CD14-positive monocyte (primary cell): ENCODE measurements at regions not wholly inside any gene's neighbourhood (a gene's known extent, or its start where the extent isn't known, plus 50 kb on each side); places are given as distances from the start of the nearest gene placed in this dataset.

Experiments
- DNase-seq, 3 donors: peaks; one replicate each; pipeline ENCODE4 v3.0.0-alpha.2; 2011 to 2022
- H2AFZ ChIP-seq: 2 replicates; pipeline ENCODE4 v1.6.0; 2012; ENCODE audit warnings: mild to moderate bottlenecking, low read depth, low read length, inconsistent platforms; ENCODE audit not compliant: insufficient read depth, poor library complexity, severe bottlenecking
- H3K27ac ChIP-seq, 2 donors: 1 replicate in 1 of 2; 2 replicates in 1 of 2; pipeline ENCODE4 v1.5.1; 2012 to 2013; ENCODE audit warnings: low read length in 2 of 2, control low read depth in 1 of 2, inconsistent platforms in 1 of 2, low read depth in 1 of 2, mild to moderate bottlenecking in 1 of 2
- H3K27me3 ChIP-seq, 2 donors: one replicate each; pipeline versions ENCODE4 v1.6.0 to v1.6.1; 2011 to 2013; ENCODE audit warnings: low read length in 2 of 2; ENCODE audit not compliant: control insufficient read depth in 2 of 2, insufficient read depth in 2 of 2
- H3K36me3 ChIP-seq, 2 donors: replicated peaks in 1 of 2; 1 replicate in 1 of 2; 2 replicates in 1 of 2; pipeline versions ENCODE4 v1.5.1 to v1.6.1; 2012 to 2013; ENCODE audit warnings: low read length in 2 of 2, control low read depth in 1 of 2, inconsistent platforms in 1 of 2, mild to moderate bottlenecking in 1 of 2; ENCODE audit not compliant: insufficient read depth in 2 of 2, control insufficient read depth in 1 of 2
- H3K4me1 ChIP-seq, 2 donors: 1 replicate in 1 of 2; 2 replicates in 1 of 2; pipeline versions ENCODE4 v1.5.1 to v1.6.1; 2012 to 2013; ENCODE audit warnings: low read length in 2 of 2, control low read depth in 1 of 2, inconsistent platforms in 1 of 2, mild to moderate bottlenecking in 1 of 2, moderate library complexity in 1 of 2; ENCODE audit not compliant: insufficient read depth in 2 of 2, control insufficient read depth in 1 of 2
- H3K4me2 ChIP-seq: replicated peaks from 2 replicates; pipeline ENCODE3; 2012; ENCODE audit warnings: low read length, moderate library complexity, mild to moderate bottlenecking; ENCODE audit not compliant: poor library complexity, severe bottlenecking; ENCODE audit errors: extremely low read depth
- H3K4me3 ChIP-seq, 3 experiments: fragments of 200-600 bp in 1 of 3; sonication (generic) in 1 of 3; replicated peaks in 1 of 3; 1 replicate in 2 of 3; 2 replicates in 1 of 3; pipeline ENCODE4 v1.5.1; 2011 to 2013; ENCODE audit warnings: low read length in 3 of 3, mild to moderate bottlenecking in 3 of 3, control low read depth in 2 of 3, low read depth in 2 of 3, inconsistent platforms in 1 of 3, moderate library complexity in 1 of 3
- H3K79me2 ChIP-seq: 2 replicates; pipeline ENCODE4 v1.6.0; 2012; ENCODE audit warnings: mild to moderate bottlenecking, control low read depth, inconsistent platforms, low read length, moderate library complexity; ENCODE audit not compliant: insufficient read depth
- H3K9ac ChIP-seq: 2 replicates; pipeline ENCODE4 v1.6.0; 2017; ENCODE audit warnings: low read length, mild to moderate bottlenecking; ENCODE audit not compliant: insufficient read depth, poor library complexity, severe bottlenecking
- H3K9me3 ChIP-seq, 2 donors: replicated peaks in 1 of 2; 1 replicate in 1 of 2; 2 replicates in 1 of 2; pipeline versions ENCODE4 v1.5.1 to v1.6.1; 2012 to 2013; ENCODE audit warnings: low read length in 2 of 2, control low read depth in 1 of 2; ENCODE audit not compliant: control insufficient read depth in 1 of 2, insufficient read depth in 1 of 2
- H4K20me1 ChIP-seq: 2 replicates; pipeline ENCODE4 v1.6.0; 2012; ENCODE audit warnings: mild to moderate bottlenecking, low read length, control low read depth, moderate library complexity; ENCODE audit not compliant: insufficient read depth
- H3K27ac Mint-ChIP-seq, 7 donors: one replicate each; pipeline ENCODE4 v1.8.0; 2020; ENCODE audit warnings: mild to moderate bottlenecking in 7 of 7, mixed read lengths in 7 of 7, moderate library complexity in 6 of 7, inconsistent platforms in 2 of 7
- H3K27me3 Mint-ChIP-seq, 3 donors: one replicate each; pipeline ENCODE4 v1.8.0; 2021 to 2022; ENCODE audit warnings: low read depth in 3 of 3, mild to moderate bottlenecking in 3 of 3, mixed read lengths in 3 of 3, moderate library complexity in 3 of 3, inconsistent platforms in 1 of 3
- H3K36me3 Mint-ChIP-seq, 2 donors: one replicate each; pipeline ENCODE4 v1.8.0; 2020; ENCODE audit warnings: mixed read lengths in 2 of 2, inconsistent platforms in 1 of 2, mild to moderate bottlenecking in 1 of 2
- H3K4me1 Mint-ChIP-seq: one replicate; pipeline ENCODE4 v1.8.0; 2020; ENCODE audit warnings: mild to moderate bottlenecking, mixed read lengths
- H3K4me3 Mint-ChIP-seq, 2 donors: one replicate each; pipeline ENCODE4 v1.8.0; 2020; ENCODE audit warnings: mild to moderate bottlenecking in 2 of 2, mixed read lengths in 2 of 2, moderate library complexity in 1 of 2
- H3K9me3 Mint-ChIP-seq, 7 donors: one replicate each; pipeline ENCODE4 v1.8.0; 2020 to 2022; ENCODE audit warnings: mixed read lengths in 7 of 7, mild to moderate bottlenecking in 6 of 7, moderate library complexity in 6 of 7, inconsistent platforms in 2 of 7
- CTCF ChIP-seq: fragments of 200-600 bp; IDR thresholded peaks from one replicate; pipeline ENCODE4 v1.8.0; 2022; ENCODE audit warnings: antibody characterized with exemption, mild to moderate bottlenecking
- WGBS: methylation state at CpG from one replicate; pipeline ENCODE4 v1.1.5; 2013; ENCODE audit warnings: missing lambda C conversion rate; ENCODE audit not compliant: insufficient coverage; 5-methylcytosine and 5-hydroxymethylcytosine counted together
- intact Hi-C, 2 donors: fragments of 100-400 bp; cut with micrococcal nuclease; formaldehyde crosslinking; loops; one replicate each; pipeline versions ENCODE4 v1.15.0 to v1.15.1; 2023

- DNase-seq, result no peak
- intact Hi-C loops, result no loop called here
- H3K36me3 ChIP-seq, result no peaks in the 10 kb centered on the region
- no peaks in the 10 kb centered on the region for H4K20me1 ChIP-seq
- H2AFZ ChIP-seq, result no peak overlapping the region
- H3K4me2 ChIP-seq, result no peak overlapping the region
- H3K27me3 ChIP-seq, result no peaks in the 10 kb centered on the region
- 58% methylated on average over 2 of the region's 4 CpGs for WGBS
- Mint-ChIP-seq H3K27me3 (no peaks in the 10 kb centered on the region), H3K36me3 (no peaks in the 10 kb centered on the region), H3K9me3 (peaks cover 0 to 2% (median 0%) of the 10 kb centered on the region in 7 donors), H3K4me1 (no peaks in the 10 kb centered on the region), H3K4me3 (no peak overlapping the region), H3K27ac (no peak overlapping the region)
- no peak overlapping the region for H3K9ac ChIP-seq
- H3K4me3 ChIP-seq, result no peak overlapping the region
- H3K79me2 ChIP-seq, result no peaks in the 10 kb centered on the region
- no peaks in the 10 kb centered on the region for H3K9me3 ChIP-seq
- no peaks in the 10 kb centered on the region for H3K4me1 ChIP-seq
- TF ChIP-seq CTCF, result no peak
- no peak overlapping the region for H3K27ac ChIP-seq
Measured at GRCh38 chrX:34341814-34342213, 209.7 kb upstream of the FAM47A start.

- DNase-seq, result no peak
- Histone ChIP-seq H3K79me2 (no peaks in the 10 kb centered on the region), H4K20me1 (no peaks in the 10 kb centered on the region), H3K4me3 (no peak overlapping the region), H3K9ac (no peak overlapping the region), H3K36me3 (no peaks in the 10 kb centered on the region), H2AFZ (no peak overlapping the region), H3K4me2 (no peak overlapping the region), H3K9me3 (no peaks in the 10 kb centered on the region), H3K4me1 (no peaks in the 10 kb centered on the region), H3K27me3 (no peaks in the 10 kb centered on the region), H3K27ac (no peak overlapping the region)
- H3K4me3 Mint-ChIP-seq, result no peak overlapping the region
- no peak overlapping the region for H3K27ac Mint-ChIP-seq
- H3K36me3 Mint-ChIP-seq, result no peaks in the 10 kb centered on the region
- H3K4me1 Mint-ChIP-seq, result no peaks in the 10 kb centered on the region
- intact Hi-C loops, result no loop called here
- H3K27me3 Mint-ChIP-seq, result no peaks in the 10 kb centered on the region
- H3K9me3 Mint-ChIP-seq, result peaks cover 0 to 4% (median 0%) of the 10 kb centered on the region in 7 donors
- TF ChIP-seq CTCF, result no peak
Measured at GRCh38 chrX:34341258-34341657, 209.1 kb upstream of the FAM47A start.
